ENCODE measurements at regions not wholly inside any gene's neighbourhood (a gene's known extent, or its start where the extent isn't known, plus 50 kb on each side); places are given as distances from the start of the nearest gene placed in this dataset.

DNA sequence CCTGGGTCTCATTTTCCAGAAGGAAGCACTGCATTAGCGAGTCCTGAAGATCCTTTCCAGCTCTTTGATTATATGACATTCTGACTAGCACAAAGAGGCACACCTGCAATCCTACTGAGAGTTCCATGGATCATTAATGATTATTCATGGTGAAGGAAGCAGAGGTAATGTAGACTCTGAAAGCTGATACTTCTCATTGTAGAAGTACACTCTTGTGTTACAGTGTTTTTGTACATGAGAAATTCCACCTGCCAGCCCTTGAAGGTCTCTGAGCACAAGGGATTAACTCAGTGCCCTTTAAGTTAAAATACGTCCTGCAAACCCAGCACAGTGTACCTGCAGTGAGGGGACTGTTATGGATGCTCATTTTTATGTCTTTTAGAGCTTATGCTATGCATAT lies 558.8 kb upstream of the FBXO33 start:
- TF ChIP-seq FOXP2 (optimal IDR thresholded peaks at IDR 0.05; ENCODE audit: borderline replicate concordance, extremely low read depth, extremely low read length, insufficient read depth), result no peak
- TF ChIP-seq POLR2AphosphoS5 (IDR thresholded peaks at IDR 0.05; ENCODE audit: low read depth, low read length), result no peak
- TF ChIP-seq TAF1 (IDR thresholded peaks at IDR 0.05; ENCODE audit: borderline replicate concordance, insufficient read depth, low read length), result no peak
- TF ChIP-seq SIN3A (IDR thresholded peaks at IDR 0.05; ENCODE audit: borderline replicate concordance, insufficient read depth, low read length), result no peak
- TF ChIP-seq, protein P1, sequence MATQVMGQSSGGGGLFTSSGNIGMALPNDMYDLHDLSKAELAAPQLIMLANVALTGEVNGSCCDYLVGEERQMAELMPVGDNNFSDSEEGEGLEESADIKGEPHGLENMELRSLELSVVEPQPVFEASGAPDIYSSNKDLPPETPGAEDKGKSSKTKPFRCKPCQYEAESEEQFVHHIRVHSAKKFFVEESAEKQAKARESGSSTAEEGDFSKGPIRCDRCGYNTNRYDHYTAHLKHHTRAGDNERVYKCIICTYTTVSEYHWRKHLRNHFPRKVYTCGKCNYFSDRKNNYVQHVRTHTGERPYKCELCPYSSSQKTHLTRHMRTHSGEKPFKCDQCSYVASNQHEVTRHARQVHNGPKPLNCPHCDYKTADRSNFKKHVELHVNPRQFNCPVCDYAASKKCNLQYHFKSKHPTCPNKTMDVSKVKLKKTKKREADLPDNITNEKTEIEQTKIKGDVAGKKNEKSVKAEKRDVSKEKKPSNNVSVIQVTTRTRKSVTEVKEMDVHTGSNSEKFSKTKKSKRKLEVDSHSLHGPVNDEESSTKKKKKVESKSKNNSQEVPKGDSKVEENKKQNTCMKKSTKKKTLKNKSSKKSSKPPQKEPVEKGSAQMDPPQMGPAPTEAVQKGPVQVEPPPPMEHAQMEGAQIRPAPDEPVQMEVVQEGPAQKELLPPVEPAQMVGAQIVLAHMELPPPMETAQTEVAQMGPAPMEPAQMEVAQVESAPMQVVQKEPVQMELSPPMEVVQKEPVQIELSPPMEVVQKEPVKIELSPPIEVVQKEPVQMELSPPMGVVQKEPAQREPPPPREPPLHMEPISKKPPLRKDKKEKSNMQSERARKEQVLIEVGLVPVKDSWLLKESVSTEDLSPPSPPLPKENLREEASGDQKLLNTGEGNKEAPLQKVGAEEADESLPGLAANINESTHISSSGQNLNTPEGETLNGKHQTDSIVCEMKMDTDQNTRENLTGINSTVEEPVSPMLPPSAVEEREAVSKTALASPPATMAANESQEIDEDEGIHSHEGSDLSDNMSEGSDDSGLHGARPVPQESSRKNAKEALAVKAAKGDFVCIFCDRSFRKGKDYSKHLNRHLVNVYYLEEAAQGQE (IDR thresholded peaks at IDR 0.05; ENCODE audit: insufficient read depth in 1 of 2, low read depth in 2 of 2, low read length in 2 of 2), result no peak

DNA sequence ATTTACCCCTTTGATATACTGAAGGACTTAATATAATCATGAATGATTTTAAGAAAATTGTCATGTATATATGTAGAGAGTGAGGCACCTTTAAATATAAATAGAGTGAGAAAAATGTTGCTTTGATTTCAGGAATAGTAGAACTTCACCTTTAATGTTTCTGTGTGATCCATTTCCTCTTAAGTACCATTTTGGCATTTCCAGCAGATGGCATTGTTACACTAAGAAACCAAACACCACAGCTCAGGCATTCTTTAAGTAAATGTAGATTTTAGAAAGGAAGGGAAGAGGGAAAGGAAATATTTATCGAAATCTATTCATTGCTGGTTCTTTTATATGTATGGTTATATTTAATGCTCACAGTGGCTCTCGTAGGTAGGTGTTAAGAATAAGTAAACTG lies 556.7 kb upstream of the FBXO33 start:
- TF ChIP-seq FOXP2 (optimal IDR thresholded peaks at IDR 0.05; ENCODE audit: borderline replicate concordance, extremely low read depth, extremely low read length, insufficient read depth), result no peak
- no peak for TF ChIP-seq TAF1 (IDR thresholded peaks at IDR 0.05; ENCODE audit: borderline replicate concordance, insufficient read depth, low read length)
- no peak for TF ChIP-seq SIN3A (IDR thresholded peaks at IDR 0.05; ENCODE audit: borderline replicate concordance, insufficient read depth, low read length)
- TF ChIP-seq, protein P1 (IDR thresholded peaks at IDR 0.05; ENCODE audit: insufficient read depth in 1 of 2, low read depth in 2 of 2, low read length in 2 of 2), result no peak
- no peak for TF ChIP-seq POLR2AphosphoS5 (IDR thresholded peaks at IDR 0.05; ENCODE audit: low read depth, low read length)

DNA sequence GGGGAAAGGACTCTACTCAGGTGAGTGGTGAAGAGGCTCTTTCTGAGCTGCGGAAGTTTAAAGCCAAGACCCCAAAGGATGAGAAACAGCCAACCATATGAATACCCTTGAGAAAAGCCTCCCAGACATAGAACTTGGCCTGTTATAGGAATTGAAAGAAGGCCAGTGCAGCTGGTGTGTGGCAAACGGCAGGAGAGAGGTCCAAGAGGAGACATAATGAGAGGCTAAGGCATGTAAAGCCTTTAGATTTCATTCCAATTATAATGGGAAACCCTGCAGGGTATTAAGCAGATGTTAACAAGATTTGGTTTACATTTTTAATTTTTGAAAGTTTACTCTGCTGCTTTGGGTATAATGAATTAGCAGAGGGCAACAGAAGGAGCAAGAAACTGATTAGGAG lies 552.1 kb upstream of the FBXO33 start:
- TF ChIP-seq SIN3A (IDR thresholded peaks at IDR 0.05; ENCODE audit: borderline replicate concordance, insufficient read depth, low read length), result no peak
- TF ChIP-seq, protein P1 (IDR thresholded peaks at IDR 0.05; ENCODE audit: insufficient read depth in 1 of 2, low read depth in 2 of 2, low read length in 2 of 2), result no peak
- TF ChIP-seq FOXP2 (optimal IDR thresholded peaks at IDR 0.05; ENCODE audit: borderline replicate concordance, extremely low read depth, extremely low read length, insufficient read depth), result no peak
- TF ChIP-seq POLR2AphosphoS5 (IDR thresholded peaks at IDR 0.05; ENCODE audit: low read depth, low read length), result no peak
- no peak for TF ChIP-seq TAF1 (IDR thresholded peaks at IDR 0.05; ENCODE audit: borderline replicate concordance, insufficient read depth, low read length)

DNA sequence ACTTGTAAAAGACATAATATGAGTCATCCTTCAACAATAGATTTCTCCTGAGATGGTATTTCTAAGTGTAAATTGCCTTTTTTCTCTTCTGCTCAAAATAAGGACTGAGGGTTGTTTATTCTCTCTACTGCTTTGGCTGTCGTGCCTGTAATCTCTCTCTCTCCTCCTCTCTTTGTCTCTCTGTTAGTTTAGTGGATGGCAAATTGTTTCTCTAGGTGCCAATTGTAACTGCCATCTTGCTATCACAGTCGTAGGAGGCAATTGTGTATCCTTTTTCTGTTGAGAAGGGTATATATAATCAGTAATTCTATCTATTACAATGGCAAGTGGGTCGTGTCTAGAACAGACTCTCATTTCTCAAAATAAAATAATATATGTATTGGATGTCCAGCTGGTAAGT lies 545.0 kb upstream of the FBXO33 start:
- TF ChIP-seq TAF1 (IDR thresholded peaks at IDR 0.05; ENCODE audit: borderline replicate concordance, insufficient read depth, low read length), result no peak
- TF ChIP-seq, protein P1 (IDR thresholded peaks at IDR 0.05; ENCODE audit: insufficient read depth in 1 of 2, low read depth in 2 of 2, low read length in 2 of 2), result no peak
- TF ChIP-seq FOXP2 (optimal IDR thresholded peaks at IDR 0.05; ENCODE audit: borderline replicate concordance, extremely low read depth, extremely low read length, insufficient read depth), result no peak
- no peak for TF ChIP-seq POLR2AphosphoS5 (IDR thresholded peaks at IDR 0.05; ENCODE audit: low read depth, low read length)
- TF ChIP-seq SIN3A (IDR thresholded peaks at IDR 0.05; ENCODE audit: borderline replicate concordance, insufficient read depth, low read length), result no peak

DNA sequence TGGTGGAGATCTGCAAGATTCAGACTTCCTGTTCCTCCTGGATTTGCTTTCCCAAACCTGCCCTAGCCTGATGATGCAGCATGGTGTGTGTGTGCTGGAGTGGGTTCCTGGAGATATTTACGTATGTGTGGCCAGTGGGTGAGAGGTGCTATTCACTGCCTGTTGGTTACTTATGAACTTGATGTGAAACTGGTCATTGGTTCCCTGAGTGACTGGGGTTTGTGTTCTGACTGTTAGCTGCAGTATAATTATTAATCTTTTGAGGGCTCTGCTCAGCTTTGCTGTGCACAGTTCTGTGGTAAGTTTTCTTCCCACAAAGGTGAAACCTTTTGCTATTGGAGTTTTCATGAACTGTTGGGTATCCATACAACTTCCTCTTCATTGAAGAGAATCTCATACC lies 541.8 kb upstream of the FBXO33 start:
- no peak for TF ChIP-seq SIN3A (IDR thresholded peaks at IDR 0.05; ENCODE audit: borderline replicate concordance, insufficient read depth, low read length)
- TF ChIP-seq, protein P1 (IDR thresholded peaks at IDR 0.05; ENCODE audit: insufficient read depth in 1 of 2, low read depth in 2 of 2, low read length in 2 of 2), result no peak
- no peak for TF ChIP-seq POLR2AphosphoS5 (IDR thresholded peaks at IDR 0.05; ENCODE audit: low read depth, low read length)
- TF ChIP-seq TAF1 (IDR thresholded peaks at IDR 0.05; ENCODE audit: borderline replicate concordance, insufficient read depth, low read length), result no peak
- no peak for TF ChIP-seq FOXP2 (optimal IDR thresholded peaks at IDR 0.05; ENCODE audit: borderline replicate concordance, extremely low read depth, extremely low read length, insufficient read depth)

Data from PFSK-1 (cell line).